Liver (tissue), 8 donors: ENCODE measurements at regions not wholly inside any gene's neighbourhood (a gene's known extent, or its start where the extent isn't known, plus 50 kb on each side); places are given as distances from the start of the nearest gene placed in this dataset.

ENCODE experiments used
- DNase-seq: peaks from one replicate; pipeline ENCODE4 v3.0.0-alpha.2; 2017; ENCODE audit warnings: low spot score
- H3K27ac ChIP-seq, 2 donors: one replicate each; pipeline ENCODE4 v1.7.0; 2013; ENCODE audit warnings: inconsistent platforms in 2 of 2, low read length in 2 of 2, control low read depth in 1 of 2, low read depth in 1 of 2, mild to moderate bottlenecking in 1 of 2
- H3K27me3 ChIP-seq, 4 donors: one replicate each; pipeline versions ENCODE4 v1.6.1 to v1.7.0; 2013; ENCODE audit warnings: low read length in 3 of 4, inconsistent platforms in 1 of 4, mild to moderate bottlenecking in 1 of 4, moderate library complexity in 1 of 4; ENCODE audit not compliant: control insufficient read depth in 4 of 4, insufficient read depth in 4 of 4
- H3K36me3 ChIP-seq, 4 donors: one replicate each; pipeline versions ENCODE4 v1.6.1 to v1.7.0; 2013; ENCODE audit warnings: low read length in 3 of 4, mild to moderate bottlenecking in 3 of 4, low read depth in 1 of 4, moderate library complexity in 1 of 4; ENCODE audit not compliant: control insufficient read depth in 4 of 4, insufficient read depth in 3 of 4
- H3K4me1 ChIP-seq, 4 donors: one replicate each; pipeline versions ENCODE4 v1.6.1 to v1.7.0; 2013; ENCODE audit warnings: low read length in 3 of 4, mild to moderate bottlenecking in 3 of 4, moderate library complexity in 1 of 4; ENCODE audit not compliant: control insufficient read depth in 4 of 4, insufficient read depth in 4 of 4
- H3K4me3 ChIP-seq, 3 donors: one replicate each; pipeline versions ENCODE4 v1.6.1 to v1.7.0; 2013; ENCODE audit warnings: low read length in 3 of 3, control low read depth in 1 of 3, low read depth in 1 of 3, mild to moderate bottlenecking in 1 of 3
- H3K9ac ChIP-seq, 2 donors: one replicate each; pipeline ENCODE4 v1.7.0; 2013; ENCODE audit warnings: low read length in 2 of 2, mild to moderate bottlenecking in 2 of 2, moderate library complexity in 2 of 2, control low read depth in 1 of 2, low read depth in 1 of 2
- H3K9me3 ChIP-seq, 4 donors: one replicate each; pipeline versions ENCODE4 v1.6.1 to v1.7.0; 2013; ENCODE audit warnings: low read length in 3 of 4; ENCODE audit not compliant: control insufficient read depth in 4 of 4
- ATF3 ChIP-seq: IDR thresholded peaks from 2 replicates; pipeline ENCODE4 v1.6.1; 2016; ENCODE audit warnings: antibody characterized with exemption
- CTCF ChIP-seq: fragments of 150-350 bp; IDR thresholded peaks from 2 replicates; pipeline ENCODE4 v1.5.1; 2017; ENCODE audit warnings: improper control_type of control experiment, low read depth, low read length; ENCODE audit not compliant: missing input control
- EGR1 ChIP-seq, 2 donors: IDR thresholded peaks; 2 replicates each; pipeline ENCODE4 v1.6.1; 2016 to 2018; ENCODE audit warnings: antibody characterized with exemption in 2 of 2, low read depth in 2 of 2
- FOXA1 ChIP-seq: IDR thresholded peaks from 2 replicates; pipeline ENCODE4 v1.6.1; 2016; ENCODE audit warnings: antibody characterized with exemption
- FOXA2 ChIP-seq: IDR thresholded peaks from 2 replicates; pipeline ENCODE4 v1.6.1; 2016; ENCODE audit warnings: antibody characterized with exemption
- GABPA ChIP-seq, 2 donors: IDR thresholded peaks in 1 of 2; conservative IDR thresholded peaks in 1 of 2; 2 replicates each; pipeline ENCODE4 v1.6.1; 2016; ENCODE audit warnings: antibody characterized with exemption in 2 of 2, mild to moderate bottlenecking in 1 of 2, moderate library complexity in 1 of 2
- HNF4A ChIP-seq, 2 donors: conservative IDR thresholded peaks; 2 replicates each; pipeline ENCODE4 v1.6.1; 2016; ENCODE audit warnings: antibody characterized with exemption in 2 of 2, mild to moderate bottlenecking in 2 of 2
- JUND ChIP-seq, 2 donors: IDR thresholded peaks; 2 replicates each; pipeline ENCODE4 v1.6.1; 2016; ENCODE audit warnings: antibody characterized with exemption in 2 of 2
- MAX ChIP-seq: IDR thresholded peaks from 2 replicates; pipeline ENCODE4 v1.6.1; 2016; ENCODE audit warnings: antibody characterized with exemption
- NR2F2 ChIP-seq: IDR thresholded peaks from 2 replicates; pipeline ENCODE4 v1.6.1; 2016; ENCODE audit warnings: antibody characterized with exemption
- RAD21 ChIP-seq, 2 donors: IDR thresholded peaks; 2 replicates each; pipeline ENCODE4 v1.6.1; 2016; ENCODE audit warnings: antibody characterized with exemption in 2 of 2, mild to moderate bottlenecking in 2 of 2
- REST ChIP-seq: IDR thresholded peaks from 2 replicates; pipeline ENCODE4 v1.6.1; 2016; ENCODE audit warnings: antibody characterized with exemption, mild to moderate bottlenecking
- RXRA ChIP-seq, 2 donors: IDR thresholded peaks; 2 replicates each; pipeline ENCODE4 v1.6.1; 2017 to 2018; ENCODE audit warnings: antibody characterized with exemption in 2 of 2, mild to moderate bottlenecking in 1 of 2
- SP1 ChIP-seq: IDR thresholded peaks from 2 replicates; pipeline ENCODE4 v1.6.1; 2018; ENCODE audit warnings: antibody characterized with exemption, mild to moderate bottlenecking
- ZBTB33 ChIP-seq: IDR thresholded peaks from 2 replicates; pipeline ENCODE4 v1.6.1; 2016; ENCODE audit warnings: antibody characterized with exemption
- WGBS: extraction: QIAGEN DNeasy Blood & Tissue Kit; methylation state at CpG from one replicate; pipeline ENCODE4 v1.1.7; 2013; 5-methylcytosine and 5-hydroxymethylcytosine counted together
- donor health status: healthy.
- donor health status: healthy.
- donor health status: healthy.
- donor health status: healthy.
- donor health status: healthy.

- Histone ChIP-seq H3K36me3 (no peaks in the 10 kb centered on the region), H3K27ac (no peak overlapping the region), H3K9ac (no peak overlapping the region), H3K9me3 (no peaks in the 10 kb centered on the region), H3K4me1 (no peaks in the 10 kb centered on the region), H3K4me3 (no peak overlapping the region), H3K27me3 (no peaks in the 10 kb centered on the region)
- whole genome bisulfite sequencing = 27% methylated on average over 12 of the region's 12 CpGs
- TF ChIP-seq CTCF (peak; percentile 35), RXRA (IDR thresholded peaks at IDR 0.05) (no peak), JUND (IDR thresholded peaks at IDR 0.05) (no peak), EGR1 (IDR thresholded peaks at IDR 0.05; ENCODE audit: low read depth in 2 of 2) (no peak), ZBTB33 (no peak), MAX (no peak), REST (no peak), FOXA2 (no peak), GABPA (IDR thresholded peaks at IDR 0.05 in 1 of 2, conservative IDR thresholded peaks at IDR 0.05 in 1 of 2) (no peak), RAD21 (IDR thresholded peaks at IDR 0.05) (peak; percentile 12 to 49), SP1 (no peak), FOXA1 (no peak), ATF3 (no peak), NR2F2 (no peak)
- peak; percentile 61 for DNase-seq
Measured at GRCh38 chr4:81913427-81913879, 441.7 kb upstream of the RASGEF1B start.

- no peak for TF ChIP-seq RXRA (IDR thresholded peaks at IDR 0.05)
- TF ChIP-seq HNF4A (conservative IDR thresholded peaks at IDR 0.05) = no peak
- 79% methylated on average over 1 of the region's 1 CpG for WGBS
- Histone ChIP-seq H3K9me3 (no peaks in the 10 kb centered on the region), H3K4me1 (no peaks in the 10 kb centered on the region), H3K27ac (no peak overlapping the region), H3K9ac (no peak overlapping the region), H3K4me3 (no peak overlapping the region), H3K36me3 (no peaks in the 10 kb centered on the region), H3K27me3 (no peaks in the 10 kb centered on the region)
- no peak for DNase-seq
Measured at GRCh38 chr4:81912376-81913030, 440.8 kb upstream of the RASGEF1B start.
